GM21576 (cell line): ENCODE measurements at regions not wholly inside any gene's neighbourhood (a gene's known extent, or its start where the extent isn't known, plus 50 kb on each side); places are given as distances from the start of the nearest gene placed in this dataset.

Source experiments
- ATAC-seq: cut with Tn5 transposase; IDR thresholded peaks from one replicate; pipeline ENCODE4 v1.9.1; 2021; ENCODE audit warnings: mild to moderate bottlenecking, moderate library complexity; ENCODE audit not compliant: unreplicated experiment

DNA sequence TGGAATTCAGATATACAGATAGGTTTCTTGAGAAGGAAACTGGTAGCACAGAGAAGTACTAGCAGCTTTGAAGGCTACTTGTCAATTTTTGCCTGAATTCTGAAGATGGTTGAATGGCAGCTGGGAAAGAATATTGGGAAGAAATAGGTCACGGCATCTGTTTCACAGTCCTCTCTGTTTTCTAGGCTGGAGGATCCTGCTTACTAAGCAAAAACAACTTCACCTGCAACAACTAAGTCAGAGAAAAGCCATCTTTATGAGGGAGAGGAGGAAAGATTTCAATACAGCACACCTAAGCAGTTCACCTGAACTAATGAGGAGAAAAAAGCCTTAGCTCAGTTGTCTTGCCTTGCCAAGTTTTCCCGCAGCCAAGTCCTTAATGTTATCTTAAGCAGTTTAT lies 975.5 kb upstream of the EPHA7 start:
- no peak for ATAC-seq

DNA sequence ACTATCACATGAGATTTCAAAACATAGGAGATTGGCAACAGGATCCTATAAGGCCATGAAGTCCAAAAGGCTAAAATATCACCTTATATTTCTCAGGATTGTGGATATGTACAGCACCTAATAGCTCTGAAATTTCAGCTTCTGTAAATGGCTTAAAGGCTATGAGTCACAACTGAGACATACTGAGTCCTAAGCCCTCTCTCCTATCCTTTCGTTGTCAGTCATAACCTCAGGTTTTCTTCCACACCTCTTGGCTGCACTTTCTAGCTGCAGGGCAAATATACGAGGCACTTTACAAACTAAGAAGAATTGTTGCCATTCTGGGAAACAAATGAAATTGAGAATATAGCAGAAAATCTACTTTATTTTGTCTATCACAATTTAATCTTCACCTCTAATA lies 969.9 kb upstream of the EPHA7 start:
- ATAC-seq = no peak

- ATAC-seq = no peak
Observed at GRCh38 chr6:94377835-94378234, 958.5 kb upstream of the EPHA7 start.

GRCh38 chr6:94376876-94377275 lies 957.5 kb upstream of the EPHA7 start:
- no peak for ATAC-seq

- no peak for ATAC-seq
Observed at GRCh38 chr6:94372229-94372628, 952.9 kb upstream of the EPHA7 start.

DNA sequence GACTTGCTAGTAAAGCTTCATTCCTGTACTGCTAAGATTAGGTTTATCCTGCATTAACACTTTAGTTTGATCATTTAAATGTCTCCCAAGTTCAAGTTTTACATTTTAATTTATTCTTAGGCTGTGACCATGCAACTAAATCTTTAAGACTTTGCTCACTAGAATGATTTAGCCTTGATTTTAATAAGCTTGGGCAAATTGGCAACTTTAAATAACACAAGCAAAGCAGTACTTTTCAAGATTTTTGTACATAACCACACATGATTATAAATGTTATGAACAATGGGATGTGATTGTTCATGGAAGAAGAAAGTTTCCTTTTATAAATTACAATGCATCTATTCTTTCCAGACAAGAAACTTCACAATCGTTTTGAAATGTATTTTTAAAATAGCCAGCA lies 948.0 kb upstream of the EPHA7 start:
- ATAC-seq = no peak

DNA sequence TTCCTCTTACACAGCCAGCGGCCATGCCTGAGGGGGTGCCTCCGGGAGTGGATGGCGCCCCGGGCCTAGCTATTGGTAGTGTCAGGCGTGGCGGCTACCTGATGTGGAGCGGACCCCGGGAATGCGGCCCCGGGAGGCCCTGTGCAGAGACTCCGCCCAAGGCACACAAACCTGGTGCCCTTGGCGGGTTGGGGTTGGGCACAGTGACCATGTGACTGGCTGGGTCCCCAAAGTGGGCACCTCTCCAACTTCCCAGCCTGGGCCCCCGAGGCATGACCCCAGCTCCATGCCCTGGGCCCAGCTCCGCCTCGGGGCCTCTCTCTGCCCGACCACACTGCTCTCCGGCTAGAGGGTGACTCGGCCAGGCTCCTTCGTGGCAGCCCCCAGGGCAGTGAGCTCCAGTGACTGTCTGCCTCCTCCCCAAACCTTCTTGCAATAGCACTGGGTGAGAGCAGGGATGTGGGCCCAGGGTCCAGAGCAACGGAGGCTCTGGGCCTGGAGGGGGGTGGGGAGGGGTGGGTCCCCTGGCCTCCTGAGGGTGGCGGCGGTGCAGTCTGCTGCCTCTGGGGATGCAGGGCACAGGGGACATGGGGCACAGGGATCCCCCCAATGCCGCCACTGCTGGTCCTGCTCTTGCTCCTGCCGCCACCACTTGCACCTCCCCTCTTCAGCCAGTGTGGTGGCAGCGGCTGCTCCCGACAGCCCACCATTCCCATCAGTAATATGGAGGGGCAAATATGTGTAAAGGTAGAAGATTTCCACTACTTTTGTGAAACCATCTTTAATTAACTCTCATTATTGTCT lies 942.9 kb upstream of the EPHA7 start:
- ATAC-seq = no peak

GRCh38 chr6:94361304-94362060 lies 942.1 kb upstream of the EPHA7 start:
- ATAC-seq = no peak

GRCh38 chr6:94357381-94357980 lies 938.1 kb upstream of the EPHA7 start:
- ATAC-seq = no peak

- ATAC-seq = no peak
Observed at GRCh38 chr6:94350833-94351232, 931.5 kb upstream of the EPHA7 start.

DNA sequence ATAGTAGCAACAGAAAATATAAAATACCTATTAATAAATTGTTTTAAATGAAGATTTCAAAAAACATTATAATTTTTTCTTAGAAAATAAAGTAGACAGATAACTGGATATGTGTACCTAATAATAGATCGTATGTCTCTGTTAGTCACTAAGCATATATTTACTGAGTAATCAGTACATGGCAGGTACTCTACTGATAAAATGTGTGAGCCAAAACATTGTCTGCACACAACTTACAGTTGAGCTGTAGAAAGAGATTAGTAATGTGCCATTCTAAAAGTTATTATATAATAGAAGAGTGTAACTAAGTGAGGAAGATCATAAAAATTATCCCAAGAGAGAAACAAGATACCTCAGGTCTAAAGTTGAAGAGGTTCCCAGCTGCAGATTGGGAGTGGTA lies 929.9 kb upstream of the EPHA7 start:
- no peak for ATAC-seq

DNA sequence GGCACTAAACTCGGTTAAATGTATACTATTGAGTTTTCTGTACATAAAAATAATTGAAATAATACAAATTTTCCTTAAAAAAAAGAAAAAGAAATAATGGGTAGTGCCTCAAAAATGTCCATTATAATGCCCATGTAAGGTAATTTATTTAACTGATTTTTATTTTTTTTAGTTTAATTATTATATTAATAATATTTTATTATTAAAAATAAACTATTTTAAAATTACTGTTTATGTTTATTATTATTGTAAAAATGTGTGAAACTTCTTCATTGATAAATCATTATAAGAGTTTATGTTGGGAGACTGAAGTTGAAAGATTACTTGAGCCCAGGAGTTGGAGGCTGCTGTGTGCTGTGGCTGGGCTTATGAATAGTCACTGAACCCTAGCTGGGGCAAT lies 925.5 kb upstream of the EPHA7 start:
- no peak for ATAC-seq

- no peak for ATAC-seq
Observed at GRCh38 chr6:94341173-94341572, 921.8 kb upstream of the EPHA7 start.

GRCh38 chr6:94323853-94324252 lies 904.5 kb upstream of the EPHA7 start:
- no peak for ATAC-seq

DNA sequence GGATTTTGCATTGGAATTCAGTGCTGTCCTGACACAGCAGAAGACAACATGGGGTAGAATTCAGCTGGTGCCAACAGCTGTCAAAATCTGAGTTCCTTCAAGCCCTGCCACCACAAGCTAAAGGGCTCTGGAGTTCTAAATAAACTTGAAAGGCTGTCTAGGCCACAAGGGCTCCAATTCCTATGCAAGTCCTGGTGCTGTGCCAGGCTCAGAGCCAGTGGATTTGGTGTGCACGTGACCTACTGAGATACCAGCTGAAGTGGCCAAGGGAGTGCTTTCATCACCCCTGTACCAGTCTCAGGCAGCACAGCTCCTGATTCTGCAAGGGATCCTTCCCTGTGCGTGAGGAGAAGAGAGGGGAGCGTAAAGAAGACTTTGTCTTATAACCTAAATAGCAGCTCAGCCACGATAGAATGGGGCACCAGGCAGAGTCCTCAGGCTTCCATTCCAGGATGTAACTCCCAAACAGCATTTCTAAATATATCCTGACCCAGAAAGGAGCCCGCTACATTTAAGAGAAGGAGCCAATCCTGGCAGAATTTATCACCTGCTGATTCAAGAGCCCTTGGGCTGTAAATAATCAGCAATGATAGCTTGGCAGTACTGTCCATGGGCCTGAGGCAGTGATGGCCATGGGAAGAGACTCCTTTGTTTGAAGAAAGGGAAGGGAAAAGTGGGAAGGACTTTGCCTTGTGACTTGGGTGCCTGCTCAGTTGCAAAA lies 881.2 kb upstream of the EPHA7 start:
- ATAC-seq = no peak

GRCh38 chr6:94289131-94289530 lies 869.8 kb upstream of the EPHA7 start:
- no peak for ATAC-seq

DNA sequence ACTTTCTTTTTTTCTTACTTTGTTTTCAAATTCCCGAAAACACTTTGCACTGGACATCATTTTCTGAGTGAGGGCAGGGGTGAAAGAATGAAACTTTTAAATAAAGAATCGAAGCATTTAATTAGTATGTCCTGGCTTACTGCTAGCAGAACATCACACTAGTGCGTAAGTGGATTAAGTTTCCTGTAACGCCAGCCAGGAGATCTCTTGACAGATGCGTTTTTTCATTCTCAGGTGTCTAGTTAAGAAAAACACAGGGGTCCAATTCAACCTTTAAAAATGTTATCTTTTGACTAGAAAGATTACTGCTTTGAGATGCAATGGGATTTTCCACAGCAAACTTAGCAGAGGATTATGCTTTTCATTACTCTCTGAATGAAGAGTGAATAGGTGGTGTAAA lies 858.8 kb upstream of the EPHA7 start:
- ATAC-seq = no peak

- no peak for ATAC-seq
Observed at GRCh38 chr6:94272327-94272726, 853.0 kb upstream of the EPHA7 start.

- no peak for ATAC-seq
Observed at GRCh38 chr6:94270091-94270948, 851.0 kb upstream of the EPHA7 start.

GRCh38 chr6:94269256-94269655 lies 849.9 kb upstream of the EPHA7 start:
- ATAC-seq = no peak
